Motor neuron (in vitro differentiated cells): ENCODE measurements at regions not wholly inside any gene's neighbourhood (a gene's known extent, or its start where the extent isn't known, plus 50 kb on each side); places are given as distances from the start of the nearest gene placed in this dataset.

Experiments used
- ATAC-seq, 8 experiments: fragments of 200-7000 bp; cut with Tn5 transposase; replicated peaks in 6 of 8; 2 replicates each; pipeline ENCODE4 v1.8.0; 2021; ENCODE audit warnings: mild to moderate bottlenecking in 8 of 8, moderate library complexity in 8 of 8
- H3K27ac ChIP-seq, 2 donors: fragments of 250-450 bp; sonication (Bioruptor Pico); 2 replicates each; pipeline ENCODE4 v1.9.0; 2021; ENCODE audit warnings: antibody characterized with exemption in 2 of 2, mild to moderate bottlenecking in 2 of 2, moderate library complexity in 1 of 2
- H3K4me1 ChIP-seq, 2 donors: fragments of 250-450 bp; sonication (Bioruptor Pico); replicated peaks in 1 of 2; 2 replicates each; pipeline ENCODE4 v1.6.1; 2021; ENCODE audit warnings: antibody characterized with exemption in 2 of 2, mild to moderate bottlenecking in 2 of 2, moderate library complexity in 1 of 2
- H3K4me3 ChIP-seq, 5 donors: fragments of 250-450 bp; sonication (Bioruptor Pico); 2 replicates each; pipeline ENCODE4 v1.9.0; 2021; ENCODE audit warnings: antibody characterized with exemption in 5 of 5, mild to moderate bottlenecking in 5 of 5, moderate library complexity in 4 of 5
- WGBS, 10 experiments: fragments of 450-650 bp; shearing (Covaris generic); methylation state at CpG; one replicate each; pipeline ENCODE4 v1.0.0; 2022; 5-methylcytosine and 5-hydroxymethylcytosine counted together
- in situ Hi-C, 9 experiments: fragments of 400-800 bp; cut with MboI; loops; one replicate each; pipeline ENCODE4 v1.15.0; 2021; ENCODE audit warnings: low sequenced_read_pairs in 9 of 9, low pct_unique_long_range_greater_than_20kb in 2 of 9; ENCODE audit not compliant: unreplicated experiment in 9 of 9

- Histone ChIP-seq H3K4me1 (peaks cover 0 to 6% of the 10 kb centered on the region in 2 donors), H3K4me3 (no peak overlapping the region), H3K27ac (no peak overlapping the region)
- in situ Hi-C loops, result no loop called here
- WGBS, 10 experiments, result 20 to 100% (median 80%) methylated on average over 1 to 2 of the region's 2 CpGs; no CpG with 5 or more reads in 2 of the 10 experiments
- peak in 1 of 8 experiments; percentile 49 for ATAC-seq
Observed at GRCh38 chr2:147792966-147793617, 51.7 kb upstream of the ACVR2A start.

GRCh38 chr2:147790580-147790979 is 54.2 kb upstream of the ACVR2A start:
- peak in 1 of 8 experiments; percentile 78 for ATAC-seq
- H3K4me1 ChIP-seq, result peaks cover 0 to 6% of the 10 kb centered on the region in 2 donors
- H3K4me3 ChIP-seq, result no peak overlapping the region
- H3K27ac ChIP-seq, result no peak overlapping the region
- in situ Hi-C loops, result no loop called here
- WGBS, 10 experiments, result 20 to 100% (median 71%) methylated on average over 1 to 2 of the region's 2 CpGs; no CpG with 5 or more reads in 1 of the 10 experiments

GRCh38 chr2:147789720-147790119 is 55.1 kb upstream of the ACVR2A start:
- no peak overlapping the region for H3K4me3 ChIP-seq
- WGBS, 10 experiments, result 0 to 100% (median 66%) methylated on average over 1 to 3 of the region's 3 CpGs
- no peak overlapping the region for H3K27ac ChIP-seq
- peak in 4 of 8 experiments; percentile 33 to 92 (median 82) for ATAC-seq
- in situ Hi-C loops, result no loop called here
- H3K4me1 ChIP-seq, result peaks cover 0 to 6% of the 10 kb centered on the region in 2 donors

GRCh38 chr2:147789287-147789686 is 55.5 kb upstream of the ACVR2A start:
- WGBS, 10 experiments, result 6 to 100% (median 83%) methylated on average over 1 to 2 of the region's 2 CpGs; no CpG with 5 or more reads in 3 of the 10 experiments
- no peak overlapping the region for H3K27ac ChIP-seq
- ATAC-seq, result peak in 1 of 8 experiments; percentile 19
- in situ Hi-C loops, result no loop called here
- H3K4me1 ChIP-seq, result peaks cover 0 to 6% of the 10 kb centered on the region in 2 donors
- no peak overlapping the region for H3K4me3 ChIP-seq

- 0 to 41% (median 24%) methylated on average over 1 to 4 of the region's 4 CpGs; no CpG with 5 or more reads in 1 of the 10 experiments for WGBS, 10 experiments
- peak in 7 of 8 experiments; percentile 92 to 100 (median 95) for ATAC-seq
- in situ Hi-C loops, result no loop called here
Observed at GRCh38 chr2:147782141-147782930, 62.5 kb upstream of the ACVR2A start.

GRCh38 chr2:147779440-147779839 is 65.4 kb upstream of the ACVR2A start:
- no peak for ATAC-seq
- 67 to 100% (median 83%) methylated on average over 1 of the region's 1 CpG; no CpG with 5 or more reads in 3 of the 10 experiments for WGBS, 10 experiments
- Histone ChIP-seq H3K27ac (no peak overlapping the region), H3K4me3 (no peak overlapping the region), H3K4me1 (peaks cover 11 to 23% of the 10 kb centered on the region in 2 donors)
- in situ Hi-C loops, result no loop called here

More at GRCh38 chr2:147782141-147782930, 62.5 kb upstream of the ACVR2A start:
- Histone ChIP-seq H3K4me3 (no peak overlapping the region), H3K4me1 (peaks cover 11 to 23% of the 10 kb centered on the region in 2 donors), H3K27ac (no peak overlapping the region)

GRCh38 chr2:147777394-147777793 is 67.4 kb upstream of the ACVR2A start:
- in situ Hi-C loops, result no loop called here
- Histone ChIP-seq H3K27ac (no peak overlapping the region), H3K4me3 (no peak overlapping the region), H3K4me1 (peaks cover 8 to 14% of the 10 kb centered on the region in 2 donors)
- WGBS, 10 experiments, result 0 to 80% (median 64%) methylated on average over 1 to 2 of the region's 2 CpGs; no CpG with 5 or more reads in 2 of the 10 experiments
- no peak for ATAC-seq

- no peak overlapping the region for H3K27ac ChIP-seq
- in situ Hi-C loops, result no loop called here
- WGBS, 10 experiments, result 17 to 100% (median 86%) methylated on average over 1 to 3 of the region's 3 CpGs; no CpG with 5 or more reads in 3 of the 10 experiments
Observed at GRCh38 chr2:147774805-147775204, 70.0 kb upstream of the ACVR2A start.

GRCh38 chr2:147773479-147773878 is 71.3 kb upstream of the ACVR2A start:
- no peak for ATAC-seq
- WGBS, 10 experiments, result 0 to 58% (median 34%) methylated on average over 2 to 4 of the region's 4 CpGs; no CpG with 5 or more reads in 1 of the 10 experiments
- Histone ChIP-seq H3K27ac (no peak overlapping the region), H3K4me1 (no peaks in the 10 kb centered on the region), H3K4me3 (no peak overlapping the region)
- in situ Hi-C loops, result no loop called here

More at GRCh38 chr2:147774805-147775204, 70.0 kb upstream of the ACVR2A start:
- Histone ChIP-seq H3K4me3 (no peak overlapping the region), H3K4me1 (no peaks in the 10 kb centered on the region)
- ATAC-seq, result no peak

GRCh38 chr2:147772781-147773180 is 72.0 kb upstream of the ACVR2A start:
- in situ Hi-C loops, result no loop called here
- no peak for ATAC-seq
- no peaks in the 10 kb centered on the region for H3K4me1 ChIP-seq
- H3K4me3 ChIP-seq, result no peak overlapping the region
- no peak overlapping the region for H3K27ac ChIP-seq

- Histone ChIP-seq H3K4me3 (no peak overlapping the region), H3K4me1 (no peaks in the 10 kb centered on the region), H3K27ac (no peak overlapping the region)
- ATAC-seq, result no peak
- in situ Hi-C loops, result no loop called here
Observed at GRCh38 chr2:147763861-147764260, 81.0 kb upstream of the ACVR2A start.

- ATAC-seq, result no peak
- in situ Hi-C loops, result no loop called here
- Histone ChIP-seq H3K27ac (no peak overlapping the region), H3K4me3 (no peak overlapping the region), H3K4me1 (peaks cover 0 to 2% of the 10 kb centered on the region in 2 donors)
- 17 to 90% (median 67%) methylated on average over 1 to 2 of the region's 2 CpGs; no CpG with 5 or more reads in 5 of the 10 experiments for WGBS, 10 experiments
Observed at GRCh38 chr2:147760984-147761383, 83.8 kb upstream of the ACVR2A start.

- 13 to 100% (median 68%) methylated on average over 1 to 3 of the region's 3 CpGs for WGBS, 10 experiments
- no peak for ATAC-seq
- H3K27ac ChIP-seq, result no peak overlapping the region
- no peak overlapping the region for H3K4me3 ChIP-seq
- H3K4me1 ChIP-seq, result peaks cover 0 to 2% of the 10 kb centered on the region in 2 donors
- in situ Hi-C loops, result no loop called here
Observed at GRCh38 chr2:147759536-147759935, 85.3 kb upstream of the ACVR2A start.
